ENCODE measurements at regions not wholly inside any gene's neighbourhood (a gene's known extent, or its start where the extent isn't known, plus 50 kb on each side); places are given as distances from the start of the nearest gene placed in this dataset.

- DNase-seq = peak; percentile 17
These were observed 49.8 kb upstream of the BAHCC1 start for GRCh38 chr17:81345228-81346089.

Measured in OCI-M1 (cell line).